HG03025 (cell line): ENCODE measurements at regions not wholly inside any gene's neighbourhood (a gene's known extent, or its start where the extent isn't known, plus 50 kb on each side); places are given as distances from the start of the nearest gene placed in this dataset.
"Not testable (repeated sequence)": the region's sequence is repeated elsewhere in the genome, so short reads cannot be mapped to it uniquely, and the experiment has no call there.

Experiments used
- ATAC-seq: cut with Tn5 transposase; IDR thresholded peaks from one replicate; pipeline ENCODE4 v1.9.1; 2021; ENCODE audit warnings: mild to moderate bottlenecking, moderate library complexity; ENCODE audit not compliant: unreplicated experiment, low FRiP score

GRCh38 chr2:89947208-89947815 lies 1255.8 kb downstream of the RPIA start:
- not testable (repeated sequence) for ATAC-seq

- peak; percentile 54 for ATAC-seq
These were observed 1256.6 kb downstream of the RPIA start for GRCh38 chr2:89948102-89948501.

- ATAC-seq, result not testable (repeated sequence)
These were observed 1259.3 kb downstream of the RPIA start for GRCh38 chr2:89950807-89951206.

GRCh38 chr2:89957236-89957635 lies 1265.8 kb downstream of the RPIA start:
- not testable (repeated sequence) for ATAC-seq

GRCh38 chr2:89959729-89960378 lies 1268.4 kb downstream of the RPIA start:
- ATAC-seq, result not testable (repeated sequence)

GRCh38 chr2:89960570-89960969 lies 1269.1 kb downstream of the RPIA start:
- not testable (repeated sequence) for ATAC-seq

- ATAC-seq, result peak; percentile 95
These were observed 1277.1 kb downstream of the RPIA start for GRCh38 chr2:89968567-89968966.

GRCh38 chr2:89969190-89969589 lies 1277.7 kb downstream of the RPIA start:
- not testable (repeated sequence) for ATAC-seq

- ATAC-seq, result not testable (repeated sequence)
These were observed 1282.4 kb downstream of the RPIA start for GRCh38 chr2:89973849-89974248.

GRCh38 chr2:89979826-89980537 lies 1288.5 kb downstream of the RPIA start:
- ATAC-seq, result not testable (repeated sequence)

- ATAC-seq, result not testable (repeated sequence)
These were observed 1290.8 kb downstream of the RPIA start for GRCh38 chr2:89982246-89982645.

GRCh38 chr2:89985650-89986049 lies 1294.2 kb downstream of the RPIA start:
- ATAC-seq, result not testable (repeated sequence)

- not testable (repeated sequence) for ATAC-seq
These were observed 1295.1 kb downstream of the RPIA start for GRCh38 chr2:89986532-89986931.

- not testable (repeated sequence) for ATAC-seq
These were observed 1305.3 kb downstream of the RPIA start for GRCh38 chr2:89996779-89997178.

GRCh38 chr2:90004553-90004952 lies 1313.1 kb downstream of the RPIA start:
- ATAC-seq, result not testable (repeated sequence)

- not testable (repeated sequence) for ATAC-seq
These were observed 1319.1 kb downstream of the RPIA start for GRCh38 chr2:90010442-90011100.

- ATAC-seq, result not testable (repeated sequence)
These were observed 1319.6 kb downstream of the RPIA start for GRCh38 chr2:90011101-90011443.

GRCh38 chr2:90019908-90020307 lies 1328.4 kb downstream of the RPIA start:
- ATAC-seq, result not testable (repeated sequence)

GRCh38 chr2:90021234-90021633 lies 1329.8 kb downstream of the RPIA start:
- ATAC-seq, result not testable (repeated sequence)

- ATAC-seq, result not testable (repeated sequence)
These were observed 1335.8 kb downstream of the RPIA start for GRCh38 chr2:90027231-90027643.
